Activated CD4-positive, CD25-positive, alpha-beta regulatory T cell (primary cell): ENCODE measurements at regions not wholly inside any gene's neighbourhood (a gene's known extent, or its start where the extent isn't known, plus 50 kb on each side); places are given as distances from the start of the nearest gene placed in this dataset.

ENCODE experiments used
- DNase-seq, 4 experiments: peaks; one replicate each; lab custom pipeline; 2025; lab: John Stamatoyannopoulos, UW

- no peak for DNase-seq
These were observed 54.5 kb downstream of the CLDN34 start for GRCh38 chrX:10021461-10022272.

GRCh38 chrX:10022273-10022541, 55.0 kb downstream of the CLDN34 start:
- DNase-seq = no peak

GRCh38 chrX:10022580-10023245, 55.6 kb downstream of the CLDN34 start:
- DNase-seq = no peak

GRCh38 chrX:10023821-10024220, 56.7 kb downstream of the CLDN34 start:
- no peak for DNase-seq

- DNase-seq = no peak
These were observed 58.8 kb downstream of the CLDN34 start for GRCh38 chrX:10025742-10026493.

GRCh38 chrX:10028283-10029104, 61.3 kb downstream of the CLDN34 start:
- DNase-seq = no peak

GRCh38 chrX:10030570-10030969, 63.4 kb downstream of the CLDN34 start:
- DNase-seq = no peak

GRCh38 chrX:10031746-10032145, 64.6 kb downstream of the CLDN34 start:
- DNase-seq = no peak

- DNase-seq = no peak
These were observed 65.0 kb downstream of the CLDN34 start for GRCh38 chrX:10032147-10032546.

GRCh38 chrX:10033375-10034007, 66.3 kb downstream of the CLDN34 start:
- DNase-seq = no peak

GRCh38 chrX:10034740-10035260, 67.6 kb downstream of the CLDN34 start:
- DNase-seq = no peak

GRCh38 chrX:10038585-10038984, 71.4 kb downstream of the CLDN34 start:
- DNase-seq = no peak

- no peak for DNase-seq
These were observed 72.9 kb downstream of the CLDN34 start for GRCh38 chrX:10039821-10040793.

- DNase-seq = no peak
These were observed 73.8 kb downstream of the CLDN34 start for GRCh38 chrX:10040961-10041360.

- no peak for DNase-seq
These were observed 74.2 kb downstream of the CLDN34 start for GRCh38 chrX:10041383-10041782.

GRCh38 chrX:10042055-10042454, 74.9 kb downstream of the CLDN34 start:
- DNase-seq = no peak

- no peak for DNase-seq
These were observed 76.2 kb downstream of the CLDN34 start for GRCh38 chrX:10043386-10043785.

- no peak for DNase-seq
These were observed 76.9 kb downstream of the CLDN34 start for GRCh38 chrX:10044021-10044420.

GRCh38 chrX:10045327-10046000, 78.3 kb downstream of the CLDN34 start:
- DNase-seq = no peak

- DNase-seq = no peak
These were observed 80.0 kb downstream of the CLDN34 start for GRCh38 chrX:10047133-10047532.
